ENCODE measurements at regions not wholly inside any gene's neighbourhood (a gene's known extent, or its start where the extent isn't known, plus 50 kb on each side); places are given as distances from the start of the nearest gene placed in this dataset.
"Not testable (repeated sequence)": the region's sequence is repeated elsewhere in the genome, so short reads cannot be mapped to it uniquely, and the experiment has no call there.

GRCh38 chr2:91590381-91590780 is 2898.9 kb downstream of the RPIA start:
- not testable (repeated sequence) for H3K4me3 ChIP-seq (ENCODE audit: low read depth in 1 of 3, low read length in 3 of 3); H3K36me3 ChIP-seq (ENCODE audit: control insufficient read depth in 3 of 3, insufficient read depth in 2 of 3, low read depth in 1 of 3, low read length in 3 of 3); DNase-seq; H3K27me3 ChIP-seq (ENCODE audit: control insufficient read depth in 3 of 3, insufficient read depth in 3 of 3, low read length in 3 of 3); FAIRE-seq; H3K27ac ChIP-seq (ENCODE audit: low read depth in 1 of 3, low read length in 2 of 3); H3K4me1 ChIP-seq (ENCODE audit: control insufficient read depth in 3 of 3, insufficient read depth in 2 of 3, low read depth in 1 of 3, low read length in 2 of 3)
- 84 to 91% (median 87%) methylated on average over 9 to 12 of the region's 12 CpGs for WGBS, 3 donors
- H3K9me3 ChIP-seq (ENCODE audit: control insufficient read depth in 2 of 2, insufficient read depth in 1 of 2, low read depth in 1 of 2, low read length in 1 of 2): peaks cover 0 to 13% of the 10 kb centered on the region in 2 donors

DNA sequence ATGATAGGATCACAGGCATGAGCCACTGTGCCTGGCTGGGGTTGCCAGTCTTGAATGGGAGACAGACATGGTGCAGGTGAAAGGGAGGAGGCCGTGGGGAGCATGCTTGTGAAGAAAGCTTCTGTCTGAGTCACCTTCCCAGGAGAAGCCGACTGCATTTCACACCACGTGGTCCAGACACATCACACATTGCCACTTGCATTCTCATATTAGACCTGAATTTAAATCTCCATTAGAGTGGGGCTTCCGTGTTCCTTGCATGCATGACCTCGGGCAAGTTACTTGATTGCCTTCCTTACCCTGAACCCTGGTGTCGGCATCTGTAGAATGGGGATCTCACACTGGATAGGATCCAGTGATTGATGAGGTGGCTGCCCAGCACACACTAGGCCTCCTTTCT is 2899.6 kb downstream of the RPIA start:
- not testable (repeated sequence) for H3K36me3 ChIP-seq (ENCODE audit: control insufficient read depth in 3 of 3, insufficient read depth in 2 of 3, low read depth in 1 of 3, low read length in 3 of 3); H3K4me1 ChIP-seq (ENCODE audit: control insufficient read depth in 3 of 3, insufficient read depth in 2 of 3, low read depth in 1 of 3, low read length in 2 of 3); DNase-seq; H3K27me3 ChIP-seq (ENCODE audit: control insufficient read depth in 3 of 3, insufficient read depth in 3 of 3, low read length in 3 of 3); H3K4me3 ChIP-seq (ENCODE audit: low read depth in 1 of 3, low read length in 3 of 3); H3K27ac ChIP-seq (ENCODE audit: low read depth in 1 of 3, low read length in 2 of 3); FAIRE-seq
- H3K9me3 ChIP-seq (ENCODE audit: control insufficient read depth in 2 of 2, insufficient read depth in 1 of 2, low read depth in 1 of 2, low read length in 1 of 2): peaks cover 0 to 13% of the 10 kb centered on the region in 2 donors
- WGBS, 3 donors: 75 to 81% (median 76%) methylated on average over 6 of the region's 6 CpGs

GRCh38 chr2:91597436-91597835 is 2906.0 kb downstream of the RPIA start:
- not testable (repeated sequence) for H3K4me1 ChIP-seq (ENCODE audit: control insufficient read depth in 3 of 3, insufficient read depth in 2 of 3, low read depth in 1 of 3, low read length in 2 of 3); H3K27ac ChIP-seq (ENCODE audit: low read depth in 1 of 3, low read length in 2 of 3); H3K9me3 ChIP-seq (ENCODE audit: control insufficient read depth in 2 of 2, insufficient read depth in 1 of 2, low read depth in 1 of 2, low read length in 1 of 2); FAIRE-seq; H3K36me3 ChIP-seq (ENCODE audit: control insufficient read depth in 3 of 3, insufficient read depth in 2 of 3, low read depth in 1 of 3, low read length in 3 of 3); H3K4me3 ChIP-seq (ENCODE audit: low read depth in 1 of 3, low read length in 3 of 3); H3K27me3 ChIP-seq (ENCODE audit: control insufficient read depth in 3 of 3, insufficient read depth in 3 of 3, low read length in 3 of 3); DNase-seq
- 70 to 84% (median 76%) methylated on average over 6 to 7 of the region's 7 CpGs for WGBS, 3 donors

- not testable (repeated sequence) for H3K4me3 ChIP-seq (ENCODE audit: low read depth in 1 of 3, low read length in 3 of 3); FAIRE-seq; H3K4me1 ChIP-seq (ENCODE audit: control insufficient read depth in 3 of 3, insufficient read depth in 2 of 3, low read depth in 1 of 3, low read length in 2 of 3); H3K27me3 ChIP-seq (ENCODE audit: control insufficient read depth in 3 of 3, insufficient read depth in 3 of 3, low read length in 3 of 3); H3K27ac ChIP-seq (ENCODE audit: low read depth in 1 of 3, low read length in 2 of 3); H3K36me3 ChIP-seq (ENCODE audit: control insufficient read depth in 3 of 3, insufficient read depth in 2 of 3, low read depth in 1 of 3, low read length in 3 of 3); DNase-seq; H3K9me3 ChIP-seq (ENCODE audit: control insufficient read depth in 2 of 2, insufficient read depth in 1 of 2, low read depth in 1 of 2, low read length in 1 of 2)
- 85 to 87% (median 86%) methylated on average over 4 of the region's 4 CpGs for WGBS, 3 donors
These were observed 2907.0 kb downstream of the RPIA start for GRCh38 chr2:91598519-91598918.

DNA sequence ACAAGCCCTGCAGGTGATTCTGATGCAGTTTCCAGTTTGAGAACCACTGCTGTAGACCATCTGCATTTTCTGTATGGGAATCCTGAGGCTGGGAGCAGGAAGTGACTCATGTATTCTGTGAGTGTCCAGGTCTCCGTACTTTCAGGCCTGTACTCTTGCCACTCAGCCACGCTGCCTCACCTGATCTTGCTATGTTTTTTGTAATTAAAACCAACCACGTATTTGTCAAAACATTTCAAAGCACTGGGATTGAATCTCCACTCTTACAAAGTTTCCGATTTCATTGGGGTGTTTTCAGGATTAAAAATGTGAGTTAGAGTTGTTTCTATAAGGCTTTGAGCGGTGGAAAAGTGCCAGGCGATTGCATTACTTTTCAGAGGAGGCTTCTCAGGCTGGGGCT is 2907.5 kb downstream of the RPIA start:
- not testable (repeated sequence) for H3K9me3 ChIP-seq (ENCODE audit: control insufficient read depth in 2 of 2, insufficient read depth in 1 of 2, low read depth in 1 of 2, low read length in 1 of 2); H3K4me3 ChIP-seq (ENCODE audit: low read depth in 1 of 3, low read length in 3 of 3); DNase-seq; H3K36me3 ChIP-seq (ENCODE audit: control insufficient read depth in 3 of 3, insufficient read depth in 2 of 3, low read depth in 1 of 3, low read length in 3 of 3); FAIRE-seq; H3K27me3 ChIP-seq (ENCODE audit: control insufficient read depth in 3 of 3, insufficient read depth in 3 of 3, low read length in 3 of 3); H3K27ac ChIP-seq (ENCODE audit: low read depth in 1 of 3, low read length in 2 of 3); H3K4me1 ChIP-seq (ENCODE audit: control insufficient read depth in 3 of 3, insufficient read depth in 2 of 3, low read depth in 1 of 3, low read length in 2 of 3)
- WGBS, 3 donors: 74 to 76% (median 76%) methylated on average over 6 of the region's 6 CpGs

DNA sequence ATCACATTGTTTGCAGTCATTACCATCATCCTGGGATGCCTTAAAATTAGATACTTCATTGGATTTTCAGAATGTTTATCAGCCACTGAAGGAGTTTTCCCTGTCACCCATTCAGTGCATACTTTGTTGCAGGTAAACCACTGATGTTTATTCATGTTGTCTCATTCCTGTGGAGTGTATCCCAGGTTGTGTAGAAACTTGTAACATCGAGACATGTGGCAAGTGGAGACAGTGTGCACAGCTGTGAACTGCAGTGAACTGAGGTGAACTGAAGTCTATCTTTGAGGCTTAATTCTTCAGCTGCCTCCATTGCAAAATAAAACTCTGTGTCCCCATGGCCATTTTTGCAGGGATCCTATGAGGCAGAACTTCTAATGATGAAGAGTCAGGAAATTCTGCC is 2911.4 kb downstream of the RPIA start:
- WGBS, 3 donors: 55 to 74% (median 63%) methylated on average over 1 of the region's 1 CpG
- H3K27me3 ChIP-seq (ENCODE audit: control insufficient read depth in 3 of 3, insufficient read depth in 3 of 3, low read length in 3 of 3); DNase-seq; FAIRE-seq; H3K4me3 ChIP-seq (ENCODE audit: low read depth in 1 of 3, low read length in 3 of 3); H3K36me3 ChIP-seq (ENCODE audit: control insufficient read depth in 3 of 3, insufficient read depth in 2 of 3, low read depth in 1 of 3, low read length in 3 of 3); H3K9me3 ChIP-seq (ENCODE audit: control insufficient read depth in 2 of 2, insufficient read depth in 1 of 2, low read depth in 1 of 2, low read length in 1 of 2); H3K4me1 ChIP-seq (ENCODE audit: control insufficient read depth in 3 of 3, insufficient read depth in 2 of 3, low read depth in 1 of 3, low read length in 2 of 3); H3K27ac ChIP-seq (ENCODE audit: low read depth in 1 of 3, low read length in 2 of 3): not testable (repeated sequence)

- H3K27me3 ChIP-seq (ENCODE audit: control insufficient read depth in 3 of 3, insufficient read depth in 3 of 3, low read length in 3 of 3); H3K27ac ChIP-seq (ENCODE audit: low read depth in 1 of 3, low read length in 2 of 3); H3K36me3 ChIP-seq (ENCODE audit: control insufficient read depth in 3 of 3, insufficient read depth in 2 of 3, low read depth in 1 of 3, low read length in 3 of 3); H3K4me3 ChIP-seq (ENCODE audit: low read depth in 1 of 3, low read length in 3 of 3); FAIRE-seq; H3K9me3 ChIP-seq (ENCODE audit: control insufficient read depth in 2 of 2, insufficient read depth in 1 of 2, low read depth in 1 of 2, low read length in 1 of 2); H3K4me1 ChIP-seq (ENCODE audit: control insufficient read depth in 3 of 3, insufficient read depth in 2 of 3, low read depth in 1 of 3, low read length in 2 of 3); DNase-seq: not testable (repeated sequence)
- WGBS, 3 donors: 63 to 82% (median 69%) methylated on average over 2 of the region's 3 CpGs
These were observed 2912.5 kb downstream of the RPIA start for GRCh38 chr2:91603996-91604395.

DNA sequence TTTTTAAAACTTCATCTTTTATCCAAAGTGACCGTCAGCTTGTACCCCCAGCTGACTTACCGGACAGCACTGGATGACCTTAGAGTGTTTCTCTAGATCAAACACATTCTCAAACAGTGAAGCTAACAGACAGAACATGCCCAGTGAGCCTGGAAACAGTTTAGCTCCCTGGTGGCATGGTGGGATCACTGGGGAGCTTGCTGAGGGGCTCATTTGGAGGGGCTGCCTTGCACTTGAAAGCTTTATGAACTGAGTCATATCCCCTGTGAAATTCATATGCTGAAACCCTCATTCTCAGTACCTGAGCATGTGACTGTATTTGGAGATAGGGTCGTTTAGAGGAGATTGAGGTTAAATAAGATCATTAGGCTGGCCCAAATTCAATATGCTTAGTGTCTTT is 2913.2 kb downstream of the RPIA start:
- WGBS, 3 donors: 66 to 74% (median 71%) methylated on average over 3 of the region's 3 CpGs
- not testable (repeated sequence) for DNase-seq; H3K9me3 ChIP-seq (ENCODE audit: control insufficient read depth in 2 of 2, insufficient read depth in 1 of 2, low read depth in 1 of 2, low read length in 1 of 2); FAIRE-seq; H3K36me3 ChIP-seq (ENCODE audit: control insufficient read depth in 3 of 3, insufficient read depth in 2 of 3, low read depth in 1 of 3, low read length in 3 of 3); H3K27ac ChIP-seq (ENCODE audit: low read depth in 1 of 3, low read length in 2 of 3); H3K4me1 ChIP-seq (ENCODE audit: control insufficient read depth in 3 of 3, insufficient read depth in 2 of 3, low read depth in 1 of 3, low read length in 2 of 3); H3K4me3 ChIP-seq (ENCODE audit: low read depth in 1 of 3, low read length in 3 of 3); H3K27me3 ChIP-seq (ENCODE audit: control insufficient read depth in 3 of 3, insufficient read depth in 3 of 3, low read length in 3 of 3)

- not testable (repeated sequence) for H3K4me3 ChIP-seq (ENCODE audit: low read depth in 1 of 3, low read length in 3 of 3)
- 81 to 86% (median 82%) methylated on average over 6 of the region's 7 CpGs for WGBS, 3 donors
These were observed 2932.3 kb downstream of the RPIA start for GRCh38 chr2:91623739-91624138.

More at GRCh38 chr2:91623739-91624138, 2932.3 kb downstream of the RPIA start:
- H3K27ac ChIP-seq (ENCODE audit: low read depth in 1 of 3, low read length in 2 of 3); H3K4me1 ChIP-seq (ENCODE audit: control insufficient read depth in 3 of 3, insufficient read depth in 2 of 3, low read depth in 1 of 3, low read length in 2 of 3); H3K27me3 ChIP-seq (ENCODE audit: control insufficient read depth in 3 of 3, insufficient read depth in 3 of 3, low read length in 3 of 3); H3K9me3 ChIP-seq (ENCODE audit: control insufficient read depth in 2 of 2, insufficient read depth in 1 of 2, low read depth in 1 of 2, low read length in 1 of 2); DNase-seq; H3K36me3 ChIP-seq (ENCODE audit: control insufficient read depth in 3 of 3, insufficient read depth in 2 of 3, low read depth in 1 of 3, low read length in 3 of 3); FAIRE-seq: not testable (repeated sequence)
